K562 (cell line): ENCODE measurements at regions not wholly inside any gene's neighbourhood (a gene's known extent, or its start where the extent isn't known, plus 50 kb on each side); places are given as distances from the start of the nearest gene placed in this dataset.

Experiments
- ATAC-seq: fragments of 200-7000 bp; cut with Tn5 transposase; 3 replicates; pipeline ENCODE4 v1.9.1; 2020; ENCODE audit warnings: moderate library complexity
- BruUV-seq: library from RNA; stranded (reverse); fragments of 400-500 nt; replicated peaks from 2 replicates; lab custom pipeline; 2021; lab: Mats Ljungman, UMichigan
- CTCF ChIA-PET: fragments of 300-600 bp; formaldehyde crosslinking; extraction: SDS; loops from one replicate; lab custom pipeline; 2021; ENCODE audit warnings: low intra/inter-chr PET ratio; lab: Yijun Ruan, JAX
- POLR2A ChIA-PET: fragments of 300-600, 350-650 bp; sonication (Branson Sonifier 250); formaldehyde crosslinking; extraction: SDS; loops from one replicate; lab custom pipeline; 2021; ENCODE audit warnings: antibody characterized with exemption, inconsistent platforms; lab: Yijun Ruan, JAX
- DNase-seq, 4 experiments: peaks; one replicate each; pipeline versions ENCODE4 v3.0.0 to v3.0.0-alpha.2; 2011 to 2018; ENCODE audit warnings: low spot score in 3 of 4, mixed read lengths in 3 of 4; ENCODE audit errors: extremely low read depth in 1 of 4
- FAIRE-seq: peaks from 2 replicates; lab custom pipeline; 2011; peaks lifted over from hg19 to GRCh38; lab: Jason Lieb, UNC
- H2AFZ ChIP-seq: 2 replicates; pipeline ENCODE4 v1.6.0; 2011; ENCODE audit warnings: low read depth, low read length, control low read depth, inconsistent platforms
- H3K27ac ChIP-seq: fragments of 200-600 bp; 3 replicates; pipeline ENCODE4 v1.8.0; 2011; ENCODE audit warnings: low read depth, mild to moderate bottlenecking, control low read depth, inconsistent platforms, low read length, moderate library complexity, mixed read lengths; ENCODE audit errors: extremely low read depth
- H3K27me3 ChIP-seq, 2 experiments: fragments of 300-600 bp in 1 of 2; 2 replicates in 1 of 2; 3 replicates in 1 of 2; pipeline versions ENCODE4 v1.6.0 to v1.8.0; 2011; ENCODE audit warnings: inconsistent platforms in 2 of 2, low read length in 2 of 2, mild to moderate bottlenecking in 1 of 2, mixed read lengths in 1 of 2, moderate library complexity in 1 of 2; ENCODE audit not compliant: control insufficient read depth in 2 of 2, insufficient read depth in 2 of 2
- H3K36me3 ChIP-seq: fragments of 300-600 bp; 3 replicates; pipeline ENCODE4 v1.8.0; 2011; ENCODE audit warnings: mild to moderate bottlenecking, low read length, inconsistent platforms; ENCODE audit not compliant: control insufficient read depth, insufficient read depth
- H3K4me1 ChIP-seq, 2 experiments: fragments of 200-600 bp in 1 of 2; replicated peaks in 1 of 2; 2 replicates in 1 of 2; 3 replicates in 1 of 2; pipeline versions ENCODE4 v1.5.1 to v1.8.0; 2011; ENCODE audit warnings: inconsistent platforms in 2 of 2, low read length in 2 of 2, mild to moderate bottlenecking in 1 of 2, mixed read lengths in 1 of 2, moderate library complexity in 1 of 2; ENCODE audit not compliant: control insufficient read depth in 2 of 2, insufficient read depth in 2 of 2
- H3K4me2 ChIP-seq: 2 replicates; pipeline ENCODE4 v1.6.1; 2011; ENCODE audit warnings: low read length, control low read depth, inconsistent platforms, mixed read lengths; ENCODE audit not compliant: insufficient read depth
- H3K4me3 ChIP-seq: fragments of 200-600 bp; sonication (generic), shearing (Covaris generic); 2 replicates; pipeline ENCODE4 v1.5.1; 2016; ENCODE audit warnings: control low read depth, inconsistent platforms
- H3K79me2 ChIP-seq: fragments of 200-600 bp; 3 replicates; pipeline ENCODE4 v1.8.0; 2011; ENCODE audit warnings: low read length, inconsistent platforms; ENCODE audit not compliant: control insufficient read depth, insufficient read depth
- H3K9ac ChIP-seq, 2 experiments: 2 replicates each; pipeline versions ENCODE4 v1.6.0 to v1.6.1; 2011; ENCODE audit warnings: low read depth in 2 of 2, low read length in 2 of 2, control low read depth in 1 of 2, inconsistent platforms in 1 of 2, mild to moderate bottlenecking in 1 of 2, mixed read lengths in 1 of 2; ENCODE audit not compliant: insufficient read depth in 1 of 2
- H3K9me1 ChIP-seq: one replicate; pipeline ENCODE4 v1.6.0; 2011; ENCODE audit warnings: inconsistent platforms, mild to moderate bottlenecking, low read length, moderate library complexity; ENCODE audit not compliant: control insufficient read depth, insufficient read depth
- H3K9me3 ChIP-seq: replicated peaks from 2 replicates; pipeline ENCODE4 v1.5.1; 2011; ENCODE audit warnings: low read depth, low read length, inconsistent platforms; ENCODE audit not compliant: control insufficient read depth, insufficient read depth
- H4K20me1 ChIP-seq: replicated peaks from 2 replicates; pipeline ENCODE4 v1.6.1; 2011; ENCODE audit warnings: low read length, inconsistent platforms, mixed read lengths; ENCODE audit not compliant: control insufficient read depth, insufficient read depth
- CHD2 ChIP-seq: IDR thresholded peaks from 2 replicates; pipeline ENCODE4 v1.6.1; 2011; ENCODE audit warnings: low read depth, low read length
- GABPB1 ChIP-seq: sonication (generic); formaldehyde crosslinking; IDR thresholded peaks from 2 replicates; pipeline ENCODE4 v1.8.0; 2022; ENCODE audit warnings: mild to moderate bottlenecking, missing genetic modification reagents
- MEIS2 ChIP-seq: fragments of 450-650 bp; IDR thresholded peaks from 2 replicates; pipeline ENCODE4 v1.6.1; 2014; ENCODE audit warnings: mild to moderate bottlenecking; ENCODE audit not compliant: partially characterized antibody
- MTA2 ChIP-seq: fragments of 450-650 bp; IDR thresholded peaks from 2 replicates; pipeline ENCODE4 v1.6.1; 2016; ENCODE audit warnings: low read depth
- NFXL1 ChIP-seq: fragments of 450-650 bp; formaldehyde crosslinking; IDR thresholded peaks from 2 replicates; pipeline ENCODE4 v1.4.0; 2021; ENCODE audit warnings: mild to moderate bottlenecking
- NR1H2 ChIP-seq: sonication (generic); formaldehyde crosslinking; IDR thresholded peaks from 2 replicates; pipeline ENCODE4 v1.4.0; 2020; ENCODE audit warnings: mild to moderate bottlenecking, missing genetic modification reagents
- PPARD ChIP-seq: fragments of 250-450 bp; sonication (Bioruptor Pico); IDR thresholded peaks from 2 replicates; pipeline ENCODE4 v1.8.0; 2022; ENCODE audit warnings: inconsistent platforms, mild to moderate bottlenecking, moderate library complexity
- RBBP5 ChIP-seq: fragments of 200-600 bp; sonication (generic); IDR thresholded peaks from 2 replicates; pipeline ENCODE4 v1.6.1; 2012; ENCODE audit warnings: borderline replicate concordance, mild to moderate bottlenecking, low read length, control low read depth, inconsistent platforms; ENCODE audit not compliant: insufficient read depth, poor library complexity, severe bottlenecking
- ZNF57 ChIP-seq: fragments of 450-650 bp; formaldehyde crosslinking; IDR thresholded peaks from 2 replicates; pipeline ENCODE4 v1.4.0; 2020; ENCODE audit warnings: mild to moderate bottlenecking, moderate library complexity
- WGBS: fragments of 100-300 bp; shearing (Covaris generic); methylation state at CpG from one replicate; pipeline ENCODE4 v1.1.6; 2016; ENCODE audit warnings: low coverage, mixed read lengths; ENCODE audit not compliant: insufficient coverage; ENCODE audit errors: missing lambda C conversion rate; 5-methylcytosine and 5-hydroxymethylcytosine counted together
- in situ Hi-C: fragments of 300-500 bp; cut with MboI; formaldehyde crosslinking; loops from 4 replicates; pipeline ENCODE4 v1.15.0; 2018; ENCODE audit warnings: inconsistent platforms, mixed read lengths
- intact Hi-C: fragments of 100-400 bp; cut with micrococcal nuclease; formaldehyde crosslinking; loops from 2 replicates; pipeline ENCODE4 v1.14.2; 2022
- TF ChIP-seq, protein P1 (sequence below): fragments of 250-450 bp; sonication (Bioruptor Pico); IDR thresholded peaks from 2 replicates; pipeline ENCODE4 v1.8.0; 2022; ENCODE audit warnings: moderate library complexity, mild to moderate bottlenecking, inconsistent platforms
- TF ChIP-seq, protein P2 (sequence below): fragments of 200-800 bp; sonication (Bioruptor generic); IDR thresholded peaks from 2 replicates; pipeline ENCODE4 v1.6.1; 2016; ENCODE audit warnings: missing genetic modification characterization, missing compliant biosample characterization
- TF ChIP-seq, protein P3 (sequence below): sonication (generic); formaldehyde crosslinking; IDR thresholded peaks from 2 replicates; pipeline ENCODE4 v1.9.0; 2022; ENCODE audit warnings: mild to moderate bottlenecking, missing genetic modification reagents

GRCh38 chr6:48678390-48678789 is 567.4 kb upstream of the PTCHD4 start:
- DNase-seq (no peak), FAIRE-seq (no peak), ATAC-seq (no peak)
- H3K27ac ChIP-seq: no peak overlapping the region
- no peaks in the 10 kb centered on the region for H3K27me3 ChIP-seq
- H2AFZ ChIP-seq: no peak overlapping the region
- in situ Hi-C loops: no loop called here
- 0% methylated on average over 1 of the region's 1 CpG for WGBS
- CTCF ChIA-PET: no interaction called here
- no peak overlapping the region for H3K4me3 ChIP-seq
- H3K4me2 ChIP-seq: no peak overlapping the region
- H3K4me1 ChIP-seq: no peaks in the 10 kb centered on the region
- H3K9me3 ChIP-seq: peaks cover 2% of the 10 kb centered on the region
- no peaks in the 10 kb centered on the region for H3K9me1 ChIP-seq
- BruUV-seq: no TSS peak
- no peak overlapping the region for H3K9ac ChIP-seq
- intact Hi-C loops: no loop called here
- no peaks in the 10 kb centered on the region for H3K79me2 ChIP-seq
- no peak for TF ChIP-seq NR1H2 (CRISPR knock-in tag)
- TF ChIP-seq, all 486 proteins: peak for 0
- H4K20me1 ChIP-seq: no peaks in the 10 kb centered on the region
- POLR2A ChIA-PET: no interaction called here
- H3K36me3 ChIP-seq: no peaks in the 10 kb centered on the region

GRCh38 chr6:48671505-48671904 is 560.5 kb upstream of the PTCHD4 start:
- in situ Hi-C loops (no loop called here), intact Hi-C loops (no loop called here)
- no peak for DNase-seq
- FAIRE-seq: no peak
- ChIA-PET CTCF (no interaction called here), POLR2A (no interaction called here)
- no peak overlapping the region for H3K4me2 ChIP-seq
- H3K9ac ChIP-seq: no peak overlapping the region
- no peak overlapping the region for H3K27ac ChIP-seq
- no peaks in the 10 kb centered on the region for H3K4me1 ChIP-seq
- no peaks in the 10 kb centered on the region for H3K36me3 ChIP-seq
- no peak overlapping the region for H2AFZ ChIP-seq
- 0 out of 2 replicates have a peak, but pooled peaks cover 2% of the 10 kb centered on the region for H3K9me3 ChIP-seq
- no peak overlapping the region for H3K4me3 ChIP-seq
- no TSS peak for BruUV-seq
- no peaks in the 10 kb centered on the region for H3K79me2 ChIP-seq
- no peaks in the 10 kb centered on the region for H3K9me1 ChIP-seq
- 0% methylated on average over 1 of the region's 1 CpG for WGBS
- H4K20me1 ChIP-seq: no peaks in the 10 kb centered on the region
- no peak for ATAC-seq
- no peaks in the 10 kb centered on the region for H3K27me3 ChIP-seq
- TF ChIP-seq CHD2 (no peak), MTA2 (no peak), NFXL1 (CRISPR knock-in tag) (no peak), ZNF57 (no peak), RBBP5 (no peak), MEIS2 (no peak), PPARD (CRISPR knock-in tag) (no peak), GABPB1 (CRISPR knock-in tag) (no peak)
- TF ChIP-seq, protein P1, sequence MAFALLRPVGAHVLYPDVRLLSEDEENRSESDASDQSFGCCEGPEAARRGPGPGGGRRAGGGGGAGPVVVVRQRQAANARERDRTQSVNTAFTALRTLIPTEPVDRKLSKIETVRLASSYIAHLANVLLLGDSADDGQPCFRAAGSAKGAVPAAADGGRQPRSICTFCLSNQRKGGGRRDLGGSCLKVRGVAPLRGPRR (CRISPR knock-in tag): no peak
- TF ChIP-seq, protein P2, sequence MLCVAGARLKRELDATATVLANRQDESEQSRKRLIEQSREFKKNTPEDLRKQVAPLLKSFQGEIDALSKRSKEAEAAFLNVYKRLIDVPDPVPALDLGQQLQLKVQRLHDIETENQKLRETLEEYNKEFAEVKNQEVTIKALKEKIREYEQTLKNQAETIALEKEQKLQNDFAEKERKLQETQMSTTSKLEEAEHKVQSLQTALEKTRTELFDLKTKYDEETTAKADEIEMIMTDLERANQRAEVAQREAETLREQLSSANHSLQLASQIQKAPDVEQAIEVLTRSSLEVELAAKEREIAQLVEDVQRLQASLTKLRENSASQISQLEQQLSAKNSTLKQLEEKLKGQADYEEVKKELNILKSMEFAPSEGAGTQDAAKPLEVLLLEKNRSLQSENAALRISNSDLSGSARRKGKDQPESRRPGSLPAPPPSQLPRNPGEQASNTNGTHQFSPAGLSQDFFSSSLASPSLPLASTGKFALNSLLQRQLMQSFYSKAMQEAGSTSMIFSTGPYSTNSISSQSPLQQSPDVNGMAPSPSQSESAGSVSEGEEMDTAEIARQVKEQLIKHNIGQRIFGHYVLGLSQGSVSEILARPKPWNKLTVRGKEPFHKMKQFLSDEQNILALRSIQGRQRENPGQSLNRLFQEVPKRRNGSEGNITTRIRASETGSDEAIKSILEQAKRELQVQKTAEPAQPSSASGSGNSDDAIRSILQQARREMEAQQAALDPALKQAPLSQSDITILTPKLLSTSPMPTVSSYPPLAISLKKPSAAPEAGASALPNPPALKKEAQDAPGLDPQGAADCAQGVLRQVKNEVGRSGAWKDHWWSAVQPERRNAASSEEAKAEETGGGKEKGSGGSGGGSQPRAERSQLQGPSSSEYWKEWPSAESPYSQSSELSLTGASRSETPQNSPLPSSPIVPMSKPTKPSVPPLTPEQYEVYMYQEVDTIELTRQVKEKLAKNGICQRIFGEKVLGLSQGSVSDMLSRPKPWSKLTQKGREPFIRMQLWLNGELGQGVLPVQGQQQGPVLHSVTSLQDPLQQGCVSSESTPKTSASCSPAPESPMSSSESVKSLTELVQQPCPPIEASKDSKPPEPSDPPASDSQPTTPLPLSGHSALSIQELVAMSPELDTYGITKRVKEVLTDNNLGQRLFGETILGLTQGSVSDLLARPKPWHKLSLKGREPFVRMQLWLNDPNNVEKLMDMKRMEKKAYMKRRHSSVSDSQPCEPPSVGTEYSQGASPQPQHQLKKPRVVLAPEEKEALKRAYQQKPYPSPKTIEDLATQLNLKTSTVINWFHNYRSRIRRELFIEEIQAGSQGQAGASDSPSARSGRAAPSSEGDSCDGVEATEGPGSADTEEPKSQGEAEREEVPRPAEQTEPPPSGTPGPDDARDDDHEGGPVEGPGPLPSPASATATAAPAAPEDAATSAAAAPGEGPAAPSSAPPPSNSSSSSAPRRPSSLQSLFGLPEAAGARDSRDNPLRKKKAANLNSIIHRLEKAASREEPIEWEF (CRISPR knock-in tag): no peak
- TF ChIP-seq, protein P3, sequence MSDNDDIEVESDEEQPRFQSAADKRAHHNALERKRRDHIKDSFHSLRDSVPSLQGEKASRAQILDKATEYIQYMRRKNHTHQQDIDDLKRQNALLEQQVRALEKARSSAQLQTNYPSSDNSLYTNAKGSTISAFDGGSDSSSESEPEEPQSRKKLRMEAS (CRISPR knock-in tag): no peak
